Activated T-helper 1 cell treated with anti-CD3 and anti-CD28 coated beads, Interleukin-12 subunit alpha, Interleukin-12 subunit beta, Interleukin-2, Interleukin-4 antibody, amounts not matched to agents 30 ng/mL and 10 ng/mL and 1 ng/mL, durations not matched to agents 14 hours and 24 hours and 36 hours (primary cell): ENCODE measurements at regions not wholly inside any gene's neighbourhood (a gene's known extent, or its start where the extent isn't known, plus 50 kb on each side); places are given as distances from the start of the nearest gene placed in this dataset.

Source experiments
- DNase-seq: peaks from one replicate; pipeline ENCODE4 v3.0.0; 2021; ENCODE audit warnings: low spot score
- H3K27ac Mint-ChIP-seq: one replicate; pipeline ENCODE4 v1.8.0; 2021; ENCODE audit warnings: mild to moderate bottlenecking, mixed read lengths
- H3K27me3 Mint-ChIP-seq: one replicate; pipeline ENCODE4 v1.8.0; 2022; ENCODE audit warnings: mild to moderate bottlenecking, moderate library complexity, mixed read lengths; ENCODE audit not compliant: insufficient read depth
- H3K36me3 Mint-ChIP-seq: one replicate; pipeline ENCODE4 v1.8.0; 2021; ENCODE audit warnings: low read depth, mixed read lengths
- H3K4me1 Mint-ChIP-seq: one replicate; pipeline ENCODE4 v1.8.0; 2021; ENCODE audit warnings: low read depth, mixed read lengths
- H3K4me3 Mint-ChIP-seq: one replicate; pipeline ENCODE4 v1.8.0; 2021; ENCODE audit warnings: mild to moderate bottlenecking, moderate library complexity, mixed read lengths
- H3K9me3 Mint-ChIP-seq: one replicate; pipeline ENCODE4 v1.8.0; 2021; ENCODE audit warnings: mixed read lengths
- intact Hi-C: fragments of 100-400 bp; cut with micrococcal nuclease; formaldehyde crosslinking; loops from one replicate; pipeline ENCODE4 v1.15.1; 2024

DNA sequence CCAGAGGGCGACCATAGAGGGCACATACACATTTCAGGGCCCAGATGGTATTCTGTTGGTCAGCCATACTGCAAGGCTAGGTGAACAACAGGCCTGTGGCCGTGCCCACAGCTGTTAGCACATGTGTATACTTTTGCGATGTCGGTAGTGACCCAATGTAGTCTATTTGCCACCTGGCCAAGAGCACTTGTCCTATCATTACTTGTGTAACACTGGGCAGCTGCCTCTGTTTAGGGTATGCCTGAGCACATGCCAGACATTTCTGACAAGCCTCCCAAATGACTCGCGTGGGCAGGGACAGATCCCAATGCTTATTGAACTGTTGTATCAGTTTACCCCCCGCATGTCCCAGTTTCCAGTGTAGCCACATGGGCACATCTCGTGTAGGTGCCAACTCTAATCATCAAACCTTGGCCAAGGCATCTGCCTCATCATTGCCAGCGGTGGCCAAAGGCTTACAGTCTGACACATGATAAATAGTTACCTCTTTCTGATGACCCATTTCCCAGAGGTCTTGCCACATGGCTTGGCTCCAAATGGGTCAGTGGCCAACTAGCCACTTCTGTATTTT lies 74.4 kb upstream of the FBXL4 start:
- peaks cover 23% of the 10 kb centered on the region for H3K9me3 Mint-ChIP-seq
- H3K27me3 Mint-ChIP-seq, result no peaks in the 10 kb centered on the region
- peaks cover 2% of the 10 kb centered on the region for H3K36me3 Mint-ChIP-seq
- no peak overlapping the region for H3K27ac Mint-ChIP-seq
- intact Hi-C loops, result no loop called here
- H3K4me1 Mint-ChIP-seq, result peaks cover 3% of the 10 kb centered on the region
- DNase-seq, result no peak
- no peak overlapping the region for H3K4me3 Mint-ChIP-seq

GRCh38 chr6:99019381-99019780 lies 71.6 kb upstream of the FBXL4 start:
- Mint-ChIP-seq H3K9me3 (no peaks in the 10 kb centered on the region), H3K27ac (no peak overlapping the region)
- intact Hi-C loops, result no loop called here

DNA sequence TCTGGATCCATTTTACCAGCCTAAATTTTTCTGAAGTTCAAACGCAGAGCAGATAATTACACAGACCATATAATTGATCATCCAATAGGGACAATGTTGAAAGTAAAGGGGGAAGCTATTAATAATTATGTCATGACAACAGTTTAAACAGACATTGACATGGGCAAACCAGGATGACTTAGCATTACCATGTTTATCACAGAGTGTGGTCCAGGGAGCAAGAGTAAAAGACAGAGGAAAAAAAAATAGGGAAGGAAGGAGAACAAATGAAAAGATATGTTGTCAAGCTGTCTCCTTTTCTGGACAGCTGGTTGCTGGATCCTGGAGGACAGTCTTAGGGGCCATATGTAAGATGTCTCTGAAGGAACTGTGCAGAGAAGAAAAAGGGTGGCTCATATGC lies 69.4 kb upstream of the FBXL4 start:
- Mint-ChIP-seq H3K27me3 (peaks cover 2% of the 10 kb centered on the region), H3K36me3 (no peaks in the 10 kb centered on the region), H3K27ac (no peak overlapping the region), H3K9me3 (no peaks in the 10 kb centered on the region), H3K4me1 (peaks cover 18% of the 10 kb centered on the region), H3K4me3 (no peak overlapping the region)
- intact Hi-C loops, result no loop called here
- DNase-seq, result no peak

More at GRCh38 chr6:99019381-99019780, 71.6 kb upstream of the FBXL4 start:
- Mint-ChIP-seq H3K36me3 (no peaks in the 10 kb centered on the region), H3K4me1 (peaks cover 18% of the 10 kb centered on the region), H3K27me3 (no peaks in the 10 kb centered on the region), H3K4me3 (no peak overlapping the region)
- no peak for DNase-seq

- no peak for DNase-seq
- Mint-ChIP-seq H3K27ac (no peak overlapping the region), H3K4me3 (no peak overlapping the region), H3K36me3 (no peaks in the 10 kb centered on the region), H3K9me3 (no peaks in the 10 kb centered on the region), H3K4me1 (peaks cover 18% of the 10 kb centered on the region), H3K27me3 (peaks cover 2% of the 10 kb centered on the region)
- intact Hi-C loops, result no loop called here
These were observed 68.6 kb upstream of the FBXL4 start for GRCh38 chr6:99016355-99016754.

DNA sequence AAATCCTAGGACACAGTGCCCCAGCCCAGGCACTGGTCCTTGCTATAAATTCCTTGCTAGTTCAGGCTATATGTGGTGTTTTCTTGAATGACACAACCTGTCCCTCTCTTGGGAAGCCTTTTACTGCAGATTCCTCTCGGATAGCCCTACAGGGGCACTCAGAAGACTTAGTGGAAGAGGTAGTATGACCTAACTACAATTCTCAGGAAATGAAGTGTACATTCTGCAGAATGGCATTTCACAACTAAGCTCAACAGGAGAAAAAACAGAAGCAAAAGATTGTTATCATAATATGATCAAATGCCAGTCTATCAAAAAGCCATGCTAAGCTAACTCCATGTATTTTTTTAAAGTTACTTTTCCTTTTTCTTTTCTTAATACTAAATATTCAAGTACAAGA lies 66.3 kb upstream of the FBXL4 start:
- no peak overlapping the region for H3K27ac Mint-ChIP-seq
- H3K9me3 Mint-ChIP-seq, result no peaks in the 10 kb centered on the region
- no peak overlapping the region for H3K4me3 Mint-ChIP-seq
- peaks cover 18% of the 10 kb centered on the region for H3K4me1 Mint-ChIP-seq
- H3K36me3 Mint-ChIP-seq, result no peaks in the 10 kb centered on the region
- DNase-seq, result no peak
- peaks cover 2% of the 10 kb centered on the region for H3K27me3 Mint-ChIP-seq
- intact Hi-C loops, result no loop called here

DNA sequence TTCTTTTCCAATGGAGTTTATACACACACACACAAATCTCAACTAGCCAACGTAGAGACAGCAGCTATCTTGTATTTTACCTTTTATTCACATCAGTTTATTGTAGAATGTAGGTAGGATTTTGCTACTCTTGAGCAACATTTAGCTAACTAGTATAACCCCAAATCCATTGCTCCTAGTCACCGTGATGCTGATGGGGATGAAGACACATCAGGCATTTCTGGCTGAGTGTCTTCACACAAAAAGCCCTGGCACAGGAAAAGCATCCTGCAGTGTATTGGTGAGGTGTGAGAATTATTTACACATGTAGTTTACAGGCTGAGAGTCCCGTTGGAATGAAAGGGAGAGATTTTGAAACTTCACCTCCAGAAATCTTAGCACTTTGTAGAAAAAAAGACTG lies 65.9 kb upstream of the FBXL4 start:
- no peaks in the 10 kb centered on the region for H3K36me3 Mint-ChIP-seq
- no peaks in the 10 kb centered on the region for H3K9me3 Mint-ChIP-seq
- intact Hi-C loops, result no loop called here
- H3K4me1 Mint-ChIP-seq, result peaks cover 18% of the 10 kb centered on the region
- no peak overlapping the region for H3K4me3 Mint-ChIP-seq
- H3K27me3 Mint-ChIP-seq, result peaks cover 2% of the 10 kb centered on the region
- DNase-seq, result no peak
- no peak overlapping the region for H3K27ac Mint-ChIP-seq

DNA sequence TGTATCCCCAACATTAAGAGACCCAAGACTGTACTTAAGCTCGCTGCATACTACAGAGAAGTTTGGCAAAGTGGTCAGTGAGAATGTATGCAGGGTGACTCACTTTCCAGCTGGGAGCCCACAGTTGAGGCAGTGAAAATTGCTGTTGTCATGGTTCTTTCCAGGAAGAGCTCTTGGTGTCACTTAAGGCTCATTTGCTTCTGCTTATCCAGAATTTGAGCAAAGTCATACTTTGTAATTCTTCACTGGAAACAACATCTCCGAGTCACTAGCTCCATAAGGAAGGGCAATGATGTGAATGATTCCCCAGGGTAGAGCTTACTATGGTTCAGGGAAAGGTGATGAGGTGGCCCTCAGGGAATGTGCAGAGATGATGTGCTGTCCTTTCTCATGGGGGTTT lies 65.4 kb upstream of the FBXL4 start:
- Mint-ChIP-seq H3K4me3 (no peak overlapping the region), H3K27me3 (peaks cover 2% of the 10 kb centered on the region), H3K4me1 (peaks cover 18% of the 10 kb centered on the region), H3K27ac (no peak overlapping the region), H3K36me3 (no peaks in the 10 kb centered on the region), H3K9me3 (no peaks in the 10 kb centered on the region)
- intact Hi-C loops, result no loop called here
- no peak for DNase-seq

DNA sequence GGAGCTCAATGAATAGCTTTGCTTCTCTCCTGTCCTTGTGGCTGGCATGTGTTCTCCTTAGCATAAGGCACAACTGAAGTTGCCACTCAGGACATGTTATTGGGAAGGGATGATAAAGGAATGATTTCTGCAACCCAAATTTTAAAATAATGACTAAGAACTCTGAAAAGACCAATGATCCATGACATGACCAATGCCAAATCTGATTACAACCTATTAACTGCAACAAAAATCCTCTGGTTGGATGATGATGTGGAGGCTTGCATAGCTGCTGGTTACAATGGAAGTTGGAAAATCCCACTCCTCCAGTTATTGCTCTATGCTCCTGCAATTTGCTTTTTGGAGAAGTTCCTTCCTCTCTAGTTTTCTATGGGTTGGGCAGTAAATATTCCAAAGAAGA lies 63.4 kb upstream of the FBXL4 start:
- no peaks in the 10 kb centered on the region for H3K36me3 Mint-ChIP-seq
- DNase-seq, result no peak
- no peak overlapping the region for H3K27ac Mint-ChIP-seq
- H3K27me3 Mint-ChIP-seq, result peaks cover 2% of the 10 kb centered on the region
- no peaks in the 10 kb centered on the region for H3K9me3 Mint-ChIP-seq
- H3K4me3 Mint-ChIP-seq, result no peak overlapping the region
- intact Hi-C loops, result no loop called here
- peaks cover 5% of the 10 kb centered on the region for H3K4me1 Mint-ChIP-seq

DNA sequence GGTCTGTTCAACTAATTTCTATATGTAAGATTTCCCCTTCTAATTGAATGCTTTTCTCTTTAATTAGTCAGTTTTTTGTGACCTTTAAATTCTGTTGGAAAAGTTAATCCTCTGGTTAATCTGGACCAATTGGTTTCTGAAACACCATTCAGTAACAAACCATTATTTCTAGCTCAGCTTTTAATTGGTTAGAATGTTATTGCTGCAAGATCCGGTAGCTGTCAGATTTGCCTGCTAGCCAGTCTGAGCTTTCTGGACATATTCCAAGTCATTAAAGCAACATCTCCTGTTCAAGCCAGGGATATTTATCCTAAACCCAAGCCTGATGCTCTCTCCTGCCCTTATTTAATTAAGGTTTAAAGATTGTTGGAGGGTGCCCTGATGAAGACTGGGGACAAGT lies 55.1 kb upstream of the FBXL4 start:
- Mint-ChIP-seq H3K4me1 (no peaks in the 10 kb centered on the region), H3K9me3 (no peaks in the 10 kb centered on the region), H3K27ac (no peak overlapping the region), H3K27me3 (no peaks in the 10 kb centered on the region), H3K36me3 (no peaks in the 10 kb centered on the region), H3K4me3 (no peak overlapping the region)
- no peak for DNase-seq
- intact Hi-C loops, result no loop called here

DNA sequence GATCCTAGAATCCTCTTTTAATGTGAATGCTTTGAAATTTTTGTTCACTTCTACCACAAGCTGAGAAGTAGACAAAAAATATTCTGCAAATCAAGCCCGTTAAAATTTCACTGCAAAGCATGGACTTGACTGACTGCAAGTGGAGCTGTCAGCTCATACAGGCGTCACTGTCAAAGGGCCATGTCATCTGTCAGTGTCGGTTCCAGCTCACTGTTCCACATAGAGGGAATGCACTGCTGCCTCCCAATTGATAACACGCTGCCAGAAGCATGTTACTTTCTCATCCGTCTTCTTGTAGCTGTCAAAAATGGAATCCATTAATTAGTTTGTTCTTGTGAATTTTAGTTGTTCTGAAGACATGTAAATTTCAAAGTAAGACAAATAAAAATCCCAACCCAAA lies 50.4 kb upstream of the FBXL4 start:
- no peak overlapping the region for H3K4me3 Mint-ChIP-seq
- H3K9me3 Mint-ChIP-seq, result no peaks in the 10 kb centered on the region
- no peaks in the 10 kb centered on the region for H3K4me1 Mint-ChIP-seq
- intact Hi-C loops, result no loop called here
- no peak for DNase-seq
- H3K27ac Mint-ChIP-seq, result no peak overlapping the region
- no peaks in the 10 kb centered on the region for H3K36me3 Mint-ChIP-seq
- peaks cover 5% of the 10 kb centered on the region for H3K27me3 Mint-ChIP-seq
